HUES64 (cell line): ENCODE measurements at regions not wholly inside any gene's neighbourhood (a gene's known extent, or its start where the extent isn't known, plus 50 kb on each side); places are given as distances from the start of the nearest gene placed in this dataset.
A peak's percentile ranks its signal among the peaks of the same experiment; 100 is the strongest.

Experiments used
- H3K27ac ChIP-seq: 2 replicates; pipeline ENCODE4 v1.7.0; 2013; ENCODE audit warnings: low read depth, low read length, inconsistent platforms
- H3K27me3 ChIP-seq: 2 replicates; pipeline ENCODE4 v1.6.1; 2013; ENCODE audit warnings: mild to moderate bottlenecking, low read length; ENCODE audit not compliant: insufficient read depth
- H3K36me3 ChIP-seq: 2 replicates; pipeline ENCODE4 v1.6.1; 2013; ENCODE audit warnings: mild to moderate bottlenecking, low read length; ENCODE audit not compliant: insufficient read depth
- H3K4me1 ChIP-seq: 2 replicates; pipeline ENCODE4 v1.6.1; 2013; ENCODE audit warnings: mild to moderate bottlenecking, low read length, moderate library complexity; ENCODE audit not compliant: insufficient read depth
- H3K4me3 ChIP-seq: 2 replicates; pipeline ENCODE4 v1.5.1; 2013; ENCODE audit warnings: mild to moderate bottlenecking, low read length, moderate library complexity
- H3K9ac ChIP-seq: 2 replicates; pipeline ENCODE4 v1.6.1; 2013; ENCODE audit warnings: mild to moderate bottlenecking, low read depth, low read length
- H3K9me3 ChIP-seq: 2 replicates; pipeline ENCODE4 v1.6.1; 2013; ENCODE audit warnings: low read depth, low read length; ENCODE audit not compliant: insufficient read depth
- WGBS: fragments of 150-250, 120-280 bp; methylation state at CpG from one replicate; pipeline ENCODE4 v1.1.7; 2013; ENCODE audit warnings: missing lambda C conversion rate; 5-methylcytosine and 5-hydroxymethylcytosine counted together

DNA sequence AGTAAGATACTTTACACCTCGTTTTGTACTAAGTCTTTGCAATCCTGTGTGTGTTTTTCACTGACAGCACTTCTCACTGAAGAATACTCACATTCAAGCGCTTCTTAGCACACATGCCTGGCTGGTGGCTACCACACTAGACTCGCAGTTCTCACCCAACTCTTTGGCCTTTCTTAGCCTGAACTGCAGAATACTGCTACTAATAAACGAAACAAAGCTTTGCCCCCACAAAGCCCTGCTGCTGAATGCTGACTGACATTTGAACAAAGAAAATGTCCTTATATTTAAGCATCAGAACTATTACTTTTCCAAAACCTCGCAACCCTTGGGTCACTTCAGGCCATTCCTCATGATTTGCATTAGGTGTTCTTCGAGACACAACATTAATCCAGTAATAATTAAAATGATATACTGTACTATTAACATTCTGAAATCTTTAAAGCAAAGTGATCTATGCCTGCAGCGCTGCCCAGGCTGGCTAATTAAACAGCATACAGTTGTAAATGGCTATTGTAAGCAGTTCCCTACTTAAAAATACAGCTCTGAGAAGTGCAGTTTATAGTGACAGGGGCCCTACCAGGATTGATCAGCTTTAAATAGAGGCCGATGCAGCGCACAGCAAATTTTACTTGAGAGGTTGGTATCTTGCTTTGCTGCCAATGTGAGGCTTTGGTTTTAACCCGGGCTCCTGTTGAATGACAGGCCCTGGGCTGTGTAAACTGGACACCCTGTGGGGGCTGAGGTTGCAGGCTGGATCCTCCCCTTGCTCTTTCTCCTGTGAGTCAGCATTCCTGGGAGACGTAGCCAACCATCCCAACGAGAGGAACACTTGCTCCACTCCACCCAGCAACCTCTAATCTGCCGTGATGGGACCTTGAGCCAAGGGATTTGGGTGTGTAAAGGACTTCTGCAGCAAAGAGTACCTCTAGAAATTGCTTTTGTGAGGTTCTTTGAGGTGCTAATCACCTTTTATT is 899.0 kb downstream of the TFAP2A start:
- Histone ChIP-seq H3K27ac (no peak overlapping the region), H3K9ac (no peak overlapping the region), H3K4me1 (peaks cover 13% of the 10 kb centered on the region), H3K4me3 (no peak overlapping the region), H3K36me3 (no peaks in the 10 kb centered on the region), H3K27me3 (no peaks in the 10 kb centered on the region), H3K9me3 (no peaks in the 10 kb centered on the region)
- 78% methylated on average over 12 of the region's 13 CpGs for WGBS

DNA sequence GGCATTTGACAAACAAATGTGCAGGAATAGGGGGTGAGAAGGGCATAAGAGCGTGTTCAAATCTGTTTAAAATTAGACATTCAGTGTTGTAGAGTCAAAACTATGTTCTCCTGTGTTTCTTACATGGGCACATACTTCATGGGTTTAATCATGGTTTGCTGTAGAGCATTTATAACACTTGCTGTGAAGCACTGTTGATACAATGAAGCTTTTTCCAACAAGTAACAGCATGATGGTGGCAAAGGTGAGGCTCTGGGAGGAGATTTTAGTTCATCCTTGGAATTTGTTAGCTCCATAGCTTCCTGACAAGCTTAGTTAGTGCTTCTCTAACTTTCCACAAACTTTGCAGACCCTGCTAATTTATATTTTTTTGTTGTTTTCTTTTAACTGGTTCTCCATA is 900.7 kb downstream of the TFAP2A start:
- Histone ChIP-seq H3K27ac (no peak overlapping the region), H3K9ac (no peak overlapping the region), H3K4me3 (no peak overlapping the region), H3K27me3 (no peaks in the 10 kb centered on the region), H3K4me1 (peaks cover 13% of the 10 kb centered on the region), H3K9me3 (no peaks in the 10 kb centered on the region), H3K36me3 (no peaks in the 10 kb centered on the region)
- WGBS, result 96% methylated on average over 1 of the region's 1 CpG

DNA sequence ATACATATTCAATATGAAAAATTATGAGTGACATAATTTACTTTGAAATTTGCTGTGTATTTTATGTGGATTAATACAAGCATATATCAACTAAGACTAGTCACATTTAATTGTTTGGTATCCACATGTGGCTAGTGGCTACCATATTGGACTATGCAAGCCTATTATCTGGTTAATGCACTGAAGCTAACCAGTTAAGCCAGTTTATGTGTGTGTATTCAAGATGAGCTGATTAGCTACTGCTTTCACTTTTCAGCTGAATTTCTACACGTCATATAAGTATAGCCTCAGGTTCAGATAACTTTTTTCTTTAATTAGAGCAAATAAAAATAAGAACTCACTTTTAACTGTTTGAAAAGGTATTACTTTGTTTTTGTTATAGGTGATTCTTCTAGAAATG is 903.7 kb downstream of the TFAP2A start:
- Histone ChIP-seq H3K36me3 (no peaks in the 10 kb centered on the region), H3K9me3 (no peaks in the 10 kb centered on the region; the same call in 1 of the 2 replicates), H3K4me1 (peaks cover 8% of the 10 kb centered on the region), H3K27ac (no peak overlapping the region), H3K9ac (no peak overlapping the region), H3K4me3 (no peak overlapping the region), H3K27me3 (no peaks in the 10 kb centered on the region)
- no CpG with 5 or more reads among the region's 1 CpG for WGBS

DNA sequence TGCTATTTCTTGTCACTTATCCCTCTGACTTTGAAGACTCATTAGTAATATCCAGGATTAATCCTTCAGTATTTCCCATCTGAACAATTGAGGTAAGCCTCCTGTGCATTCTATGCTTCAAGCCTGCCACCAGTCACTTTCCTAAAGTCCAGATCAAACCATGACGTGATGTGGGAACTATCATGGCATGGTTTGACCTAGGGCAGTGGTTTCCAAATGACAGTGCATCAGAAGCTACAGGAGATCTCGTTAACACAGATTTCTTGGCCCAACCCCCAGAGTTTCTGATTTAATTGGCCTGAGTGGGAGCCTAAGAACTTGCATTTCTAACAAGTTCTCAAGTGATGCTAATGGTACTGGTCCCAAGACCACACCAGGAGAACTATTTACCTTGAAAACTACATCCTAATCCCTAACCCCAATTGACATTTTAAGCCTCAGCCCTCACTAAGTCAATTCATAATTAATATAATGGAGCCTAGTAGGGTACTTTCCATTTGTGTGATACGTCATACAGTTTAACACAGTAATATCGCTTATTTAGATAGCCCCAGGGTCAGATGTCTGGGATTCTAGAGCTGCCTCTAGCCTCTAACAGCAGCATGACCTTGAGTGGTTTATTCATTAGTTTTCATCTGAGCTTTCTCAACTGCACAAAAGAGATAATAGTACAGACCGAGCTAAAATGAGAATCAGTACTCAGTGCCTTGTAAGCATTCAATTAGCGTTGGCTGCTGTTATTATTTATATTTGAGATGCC is 907.6 kb downstream of the TFAP2A start:
- Histone ChIP-seq H3K9ac (no peak overlapping the region), H3K36me3 (no peaks in the 10 kb centered on the region), H3K27me3 (no peaks in the 10 kb centered on the region), H3K27ac (no peak overlapping the region), H3K4me3 (no peak overlapping the region), H3K4me1 (peaks cover 13% of the 10 kb centered on the region), H3K9me3 (no peaks in the 10 kb centered on the region; the same call in 1 of the 2 replicates)
- WGBS, result 93% methylated on average over 6 of the region's 6 CpGs

GRCh38 chr6:9504191-9504590 is 910.7 kb downstream of the TFAP2A start:
- Histone ChIP-seq H3K4me3 (no peak overlapping the region), H3K27me3 (no peaks in the 10 kb centered on the region), H3K4me1 (peaks cover 13% of the 10 kb centered on the region), H3K36me3 (no peaks in the 10 kb centered on the region), H3K27ac (0 out of 2 replicates have a peak overlapping the region, but pooled peaks have one; percentile 9), H3K9ac (no peak overlapping the region), H3K9me3 (no peaks in the 10 kb centered on the region; the same call in 1 of the 2 replicates)
- 80% methylated on average over 1 of the region's 2 CpGs for WGBS

- peaks cover 13% of the 10 kb centered on the region for H3K4me1 ChIP-seq
- H3K4me3 ChIP-seq, result no peak overlapping the region
- H3K27me3 ChIP-seq, result no peaks in the 10 kb centered on the region
- H3K9me3 ChIP-seq, result no peaks in the 10 kb centered on the region; the same call in 1 of the 2 replicates
- H3K36me3 ChIP-seq, result no peaks in the 10 kb centered on the region
- peak overlapping the region; percentile 39 for H3K27ac ChIP-seq
- 62% methylated on average over 7 of the region's 7 CpGs for WGBS
- H3K9ac ChIP-seq, result no peak overlapping the region
Observed at GRCh38 chr6:9503111-9503761, 911.6 kb downstream of the TFAP2A start.

GRCh38 chr6:9499709-9500108 is 915.2 kb downstream of the TFAP2A start:
- no peak overlapping the region for H3K4me3 ChIP-seq
- H3K9me3 ChIP-seq, result no peaks in the 10 kb centered on the region; the same call in 1 of the 2 replicates
- no peak overlapping the region for H3K27ac ChIP-seq
- H3K36me3 ChIP-seq, result no peaks in the 10 kb centered on the region
- 95% methylated on average over 4 of the region's 4 CpGs for WGBS
- H3K4me1 ChIP-seq, result peaks cover 17% of the 10 kb centered on the region
- no peak overlapping the region for H3K9ac ChIP-seq
- no peaks in the 10 kb centered on the region for H3K27me3 ChIP-seq

DNA sequence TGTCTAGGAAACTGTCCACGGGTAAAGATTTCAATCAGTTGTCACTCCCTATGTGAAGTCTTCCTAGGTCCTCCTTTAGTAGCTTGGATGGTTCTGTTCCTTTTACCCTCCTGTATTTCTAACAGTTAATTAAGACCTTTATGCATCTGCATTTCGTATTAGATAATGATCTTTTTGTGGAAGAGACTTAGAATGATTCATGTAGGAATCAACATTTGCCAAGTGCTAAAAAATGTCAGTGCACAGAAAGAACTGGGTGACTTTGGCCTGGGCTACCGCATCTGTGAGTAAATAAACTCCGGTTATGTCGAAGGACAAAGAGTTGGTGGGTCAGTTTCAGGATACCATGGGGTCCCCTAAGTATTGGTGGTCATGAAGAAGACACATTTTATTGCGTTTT is 918.0 kb downstream of the TFAP2A start:
- Histone ChIP-seq H3K36me3 (no peaks in the 10 kb centered on the region), H3K27ac (no peak overlapping the region), H3K4me3 (no peak overlapping the region), H3K4me1 (0 out of 2 replicates have a peak, but pooled peaks cover 4% of the 10 kb centered on the region), H3K9ac (no peak overlapping the region), H3K9me3 (no peaks in the 10 kb centered on the region; the same call in 1 of the 2 replicates), H3K27me3 (no peaks in the 10 kb centered on the region)
- 95% methylated on average over 5 of the region's 6 CpGs for WGBS

GRCh38 chr6:9494864-9495263 is 920.0 kb downstream of the TFAP2A start:
- no peaks in the 10 kb centered on the region for H3K27me3 ChIP-seq
- H3K27ac ChIP-seq, result no peak overlapping the region
- H3K9me3 ChIP-seq, result no peaks in the 10 kb centered on the region; the same call in 1 of the 2 replicates
- no peaks in the 10 kb centered on the region for H3K36me3 ChIP-seq
- 0 out of 2 replicates have a peak, but pooled peaks cover 4% of the 10 kb centered on the region for H3K4me1 ChIP-seq
- H3K4me3 ChIP-seq, result no peak overlapping the region
- WGBS, result 91% methylated on average over 1 of the region's 1 CpG
- no peak overlapping the region for H3K9ac ChIP-seq

DNA sequence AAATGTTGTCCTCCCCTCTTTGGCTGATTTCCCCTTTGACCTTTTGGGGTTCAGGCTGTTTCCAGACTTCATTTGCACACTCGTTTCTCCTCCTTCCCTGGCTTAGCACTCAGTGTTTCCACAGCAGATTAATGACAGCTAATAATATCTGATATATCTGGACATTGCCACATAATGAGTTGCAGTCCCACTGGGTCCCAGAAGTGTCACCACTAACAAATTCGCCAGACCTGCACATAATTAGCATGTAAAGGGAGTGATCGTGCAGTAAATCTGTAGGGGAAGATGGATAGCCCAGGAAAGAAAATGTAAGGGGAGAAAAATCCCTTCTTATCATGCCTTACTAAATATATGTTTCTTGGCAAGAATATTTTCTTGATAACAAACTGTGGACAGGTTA is 922.1 kb downstream of the TFAP2A start:
- WGBS, result 86% methylated on average over 2 of the region's 3 CpGs
- H3K9me3 ChIP-seq, result no peaks in the 10 kb centered on the region; the same call in 1 of the 2 replicates
- H3K4me3 ChIP-seq, result no peak overlapping the region
- no peaks in the 10 kb centered on the region for H3K27me3 ChIP-seq
- H3K36me3 ChIP-seq, result no peaks in the 10 kb centered on the region
- H3K27ac ChIP-seq, result no peak overlapping the region
- H3K4me1 ChIP-seq, result 0 out of 2 replicates have a peak, but pooled peaks cover 4% of the 10 kb centered on the region
- H3K9ac ChIP-seq, result no peak overlapping the region
